ENCODE measurements at regions not wholly inside any gene's neighbourhood (a gene's known extent, or its start where the extent isn't known, plus 50 kb on each side); places are given as distances from the start of the nearest gene placed in this dataset.

DNA sequence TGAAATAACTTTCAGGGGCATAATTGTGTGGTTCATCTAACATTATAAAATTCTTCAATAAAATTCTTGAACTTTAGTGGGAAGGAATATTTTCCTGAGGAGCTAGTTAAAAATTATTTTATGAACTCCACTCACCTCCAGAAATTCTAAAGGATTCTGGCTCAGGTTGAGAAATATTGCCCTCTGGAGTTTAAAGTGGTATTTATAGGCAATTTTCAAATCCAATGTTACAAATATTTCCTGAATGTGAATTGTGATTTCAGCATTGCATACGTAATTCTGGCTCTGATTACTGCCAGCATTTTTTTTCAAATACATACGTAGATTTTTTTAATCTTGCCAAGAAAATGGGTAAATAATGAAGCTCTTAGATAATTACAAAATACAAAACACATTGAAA, 598.2 kb upstream of the ANO3 start:
- TF ChIP-seq CTCF (IDR thresholded peaks at IDR 0.05) = no peak
- TF ChIP-seq POLR2A (IDR thresholded peaks at IDR 0.05; ENCODE audit: low read depth) = no peak
- no peak for TF ChIP-seq EP300 (IDR thresholded peaks at IDR 0.05)
- TF ChIP-seq POLR2AphosphoS5 (IDR thresholded peaks at IDR 0.05) = no peak
